Hematopoietic multipotent progenitor cell (in vitro differentiated cells): ENCODE measurements at regions not wholly inside any gene's neighbourhood (a gene's known extent, or its start where the extent isn't known, plus 50 kb on each side); places are given as distances from the start of the nearest gene placed in this dataset.
"Not testable (repeated sequence)": the region's sequence is repeated elsewhere in the genome, so short reads cannot be mapped to it uniquely, and the experiment has no call there.

Experiments used
- DNase-seq, 3 donors: peaks; one replicate each; pipeline ENCODE4 v3.0.0-alpha.2; 2011 to 2015; ENCODE audit warnings: low read depth in 2 of 3, low spot score in 2 of 3

DNA sequence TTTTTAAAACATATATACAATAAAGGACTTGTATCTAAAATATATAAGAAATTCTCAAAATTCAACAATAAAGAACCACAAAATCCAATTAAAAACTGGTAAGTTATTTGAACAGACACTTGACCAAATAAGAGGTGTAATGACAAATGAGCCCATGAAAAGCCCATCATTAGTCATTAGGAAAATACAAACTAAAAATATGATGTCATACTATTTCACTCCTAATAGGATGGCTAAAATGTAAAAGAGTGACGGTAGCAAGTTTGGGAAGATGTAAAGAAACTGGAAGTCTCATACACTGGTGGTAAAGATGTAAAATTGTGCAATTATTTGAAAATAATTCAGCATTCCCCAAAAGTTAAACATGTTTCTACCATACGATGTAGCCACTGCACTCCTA is 1095.3 kb upstream of the CDH8 start:
- no peak for DNase-seq

DNA sequence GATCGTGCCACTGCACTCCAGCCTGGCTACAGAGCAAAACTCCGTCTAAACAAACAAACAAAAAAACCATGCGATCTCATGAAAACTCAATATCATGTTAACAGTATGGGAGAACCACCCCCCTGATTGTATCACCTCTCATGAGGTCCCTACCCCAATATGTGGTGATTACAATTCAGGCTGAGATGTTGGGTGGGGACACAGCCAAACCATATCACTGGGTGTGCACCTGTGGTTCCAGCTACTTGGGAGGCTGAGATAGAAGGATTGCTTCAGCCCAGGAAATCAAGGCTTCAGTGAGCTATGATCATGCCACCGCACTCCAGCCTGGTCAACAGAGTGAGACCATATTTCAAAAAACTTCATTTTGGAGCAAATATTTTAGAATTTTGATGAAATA is 1094.7 kb upstream of the CDH8 start:
- DNase-seq, result no peak

- DNase-seq, result no peak
Measured at GRCh38 chr16:63129411-63130125, 1093.3 kb upstream of the CDH8 start.

DNA sequence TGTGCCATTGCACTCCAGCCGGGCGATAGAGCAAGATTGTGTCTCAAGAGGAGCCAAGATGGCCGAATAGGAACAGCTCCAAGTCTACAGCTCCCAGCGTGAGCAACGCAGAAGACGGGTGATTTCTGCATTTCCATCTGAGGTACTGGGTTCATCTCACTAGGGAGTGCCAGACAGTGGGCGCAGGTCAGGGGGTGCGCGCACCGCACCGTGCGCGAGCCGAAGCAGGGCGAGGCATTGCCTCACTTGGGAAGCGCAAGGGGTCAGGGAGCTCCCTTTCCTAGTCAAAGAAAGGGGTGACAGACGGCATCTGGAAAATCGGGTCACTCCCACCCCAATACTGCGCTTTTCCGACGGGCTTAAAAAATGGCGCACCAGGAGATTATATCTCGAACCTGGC is 1083.7 kb upstream of the CDH8 start:
- not testable (repeated sequence) for DNase-seq

- DNase-seq, result no peak
Measured at GRCh38 chr16:63100082-63100481, 1063.8 kb upstream of the CDH8 start.

GRCh38 chr16:63096857-63097256 is 1060.6 kb upstream of the CDH8 start:
- DNase-seq, result no peak

GRCh38 chr16:63092736-63093135 is 1056.5 kb upstream of the CDH8 start:
- DNase-seq, result no peak

DNA sequence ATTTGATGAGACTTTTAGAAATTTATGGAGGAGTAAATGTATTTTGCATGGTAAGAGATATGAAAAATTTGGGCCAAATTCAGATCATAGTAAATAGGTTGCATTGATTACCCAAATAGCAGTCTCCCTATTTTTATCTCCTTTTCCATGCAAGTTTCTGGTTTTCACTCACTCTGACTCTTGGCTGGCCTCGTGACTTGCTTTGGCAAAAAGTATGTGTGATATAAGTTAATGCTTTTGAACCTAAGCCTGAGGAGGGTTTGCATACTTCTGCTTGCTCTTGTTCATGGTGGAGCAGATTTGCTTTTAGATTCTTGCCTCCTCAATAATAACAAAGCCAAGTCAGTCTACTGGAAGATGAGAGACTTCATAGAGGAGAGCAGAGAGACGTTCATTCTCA is 1045.9 kb upstream of the CDH8 start:
- DNase-seq, result no peak

- DNase-seq, result no peak
Measured at GRCh38 chr16:63080746-63081145, 1044.5 kb upstream of the CDH8 start.

- no peak for DNase-seq
Measured at GRCh38 chr16:63069047-63069446, 1032.8 kb upstream of the CDH8 start.

DNA sequence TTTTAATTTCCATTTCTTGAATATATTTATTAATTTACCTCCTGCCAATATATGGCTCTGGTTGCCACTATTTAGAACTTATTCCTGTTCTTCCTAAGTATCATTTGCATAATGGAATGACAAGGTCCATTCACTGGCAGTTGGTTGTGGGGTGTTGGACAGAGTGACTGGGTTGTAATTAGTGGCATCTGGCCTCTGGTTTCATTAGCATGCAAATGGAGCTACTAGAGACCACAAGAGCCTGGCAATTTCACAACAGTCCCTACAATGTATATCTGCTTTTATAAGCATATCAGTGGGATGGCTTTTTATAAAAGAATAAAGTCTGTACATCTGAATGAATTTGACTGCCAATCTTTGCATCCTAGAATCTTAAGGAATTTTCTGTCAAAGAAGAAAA is 1030.9 kb upstream of the CDH8 start:
- no peak for DNase-seq

DNA sequence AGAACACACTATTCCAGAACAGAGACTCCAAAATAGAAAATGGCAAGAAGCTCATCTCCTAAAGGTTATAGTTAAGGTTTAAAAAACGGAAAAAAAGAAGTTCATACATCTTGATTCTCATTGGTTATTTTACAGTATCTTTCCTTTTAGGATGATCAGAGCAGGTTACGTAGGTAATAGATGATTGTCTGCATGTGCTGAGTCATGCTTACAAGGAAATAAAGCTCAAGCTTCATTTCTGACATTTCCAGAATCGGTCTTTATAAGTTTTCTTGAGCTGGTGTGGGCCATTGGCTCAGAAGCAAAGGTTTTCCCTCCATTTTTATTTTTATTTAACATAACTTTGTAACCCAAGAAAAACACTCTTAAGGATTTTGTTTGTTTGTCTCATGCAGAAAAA is 1030.3 kb upstream of the CDH8 start:
- DNase-seq, result no peak

GRCh38 chr16:63061319-63061718 is 1025.1 kb upstream of the CDH8 start:
- DNase-seq, result no peak

DNA sequence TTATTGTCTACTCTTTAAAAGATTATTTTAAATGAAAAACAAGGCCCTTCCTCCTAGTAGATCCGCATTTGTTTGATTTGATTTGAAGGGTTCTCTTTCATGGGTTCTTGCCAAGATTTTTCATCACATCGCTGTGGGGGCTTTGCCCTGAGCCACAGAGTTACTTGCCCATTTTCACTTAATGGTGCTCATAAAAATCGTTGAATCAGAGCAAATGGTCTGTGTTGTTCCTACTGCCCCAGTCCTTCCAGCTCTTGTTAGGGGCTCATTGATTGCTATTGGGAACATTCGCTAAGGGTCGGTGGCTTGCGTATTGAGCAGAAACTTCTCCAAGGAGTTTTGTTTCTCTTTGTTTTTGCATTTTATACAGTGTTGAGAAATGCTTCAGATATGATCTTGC is 1023.4 kb upstream of the CDH8 start:
- DNase-seq, result no peak

- no peak for DNase-seq
Measured at GRCh38 chr16:63057341-63057740, 1021.1 kb upstream of the CDH8 start.

DNA sequence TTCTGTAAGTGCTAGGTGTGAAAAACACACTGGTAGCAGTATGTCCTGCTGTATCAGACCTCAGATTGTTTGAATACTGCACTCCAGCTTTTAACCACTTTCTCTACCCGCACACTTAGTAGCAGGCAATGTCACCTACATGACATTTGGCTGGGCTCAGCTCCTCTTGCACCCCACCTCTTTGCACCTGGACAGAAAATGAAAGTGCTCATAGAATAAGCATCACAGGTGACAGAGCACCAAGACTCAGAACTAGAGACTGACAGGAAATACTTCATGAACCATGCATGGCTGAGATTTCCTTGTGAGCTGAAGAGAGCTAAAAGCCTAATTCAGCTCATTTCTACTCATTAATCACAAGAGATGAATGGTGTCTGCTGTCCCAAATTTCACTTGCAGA is 1014.2 kb upstream of the CDH8 start:
- DNase-seq, result no peak

GRCh38 chr16:63038397-63039106 is 1002.3 kb upstream of the CDH8 start:
- no peak for DNase-seq

GRCh38 chr16:63037761-63038396 is 1001.6 kb upstream of the CDH8 start:
- DNase-seq, result no peak

DNA sequence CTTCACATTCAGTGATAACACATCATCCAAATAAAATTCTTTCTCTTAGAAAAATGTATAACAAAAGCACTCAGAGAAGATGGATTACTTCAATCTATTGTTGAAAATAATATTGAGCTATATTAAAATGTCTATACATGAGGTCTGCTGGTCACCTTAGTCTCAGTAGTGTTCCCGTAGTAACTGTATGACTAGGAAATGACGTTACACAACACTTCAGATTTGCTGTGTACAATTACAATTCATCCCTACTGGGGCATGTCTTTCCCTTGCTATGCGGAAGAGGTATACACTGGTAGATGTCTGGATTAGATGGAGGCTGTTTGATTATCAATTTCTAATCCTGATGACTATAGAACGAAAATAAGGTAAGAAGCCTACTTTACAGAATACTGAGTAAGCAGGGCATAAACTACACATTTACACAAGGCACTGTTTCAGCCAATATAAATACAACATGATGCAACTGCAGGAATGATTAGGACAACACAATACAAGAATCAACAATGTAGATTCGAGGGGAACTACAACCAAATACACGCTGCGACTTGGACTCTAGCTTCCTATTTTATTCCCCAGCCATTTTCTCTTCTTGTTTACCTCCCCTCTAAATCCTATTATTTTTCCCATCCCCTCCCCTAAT is 982.5 kb upstream of the CDH8 start:
- no peak for DNase-seq

DNA sequence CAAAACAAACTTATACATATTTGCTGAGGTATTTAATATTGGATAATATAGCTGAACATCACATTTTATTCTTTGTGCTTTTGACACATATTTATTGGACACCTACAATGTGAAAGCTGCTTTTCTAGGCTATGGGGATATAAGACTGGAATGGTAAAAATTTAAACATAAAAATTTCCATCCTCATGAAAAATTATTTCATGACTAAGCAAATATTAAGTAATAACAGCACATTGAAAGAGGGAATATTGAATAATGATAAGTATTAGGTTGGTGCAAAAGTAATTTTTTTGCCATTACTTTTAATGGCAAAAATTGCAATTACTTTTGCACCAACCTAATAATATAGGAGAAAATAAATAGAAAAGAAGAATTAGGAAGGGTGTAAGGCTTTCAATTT is 972.5 kb upstream of the CDH8 start:
- no peak for DNase-seq

DNA sequence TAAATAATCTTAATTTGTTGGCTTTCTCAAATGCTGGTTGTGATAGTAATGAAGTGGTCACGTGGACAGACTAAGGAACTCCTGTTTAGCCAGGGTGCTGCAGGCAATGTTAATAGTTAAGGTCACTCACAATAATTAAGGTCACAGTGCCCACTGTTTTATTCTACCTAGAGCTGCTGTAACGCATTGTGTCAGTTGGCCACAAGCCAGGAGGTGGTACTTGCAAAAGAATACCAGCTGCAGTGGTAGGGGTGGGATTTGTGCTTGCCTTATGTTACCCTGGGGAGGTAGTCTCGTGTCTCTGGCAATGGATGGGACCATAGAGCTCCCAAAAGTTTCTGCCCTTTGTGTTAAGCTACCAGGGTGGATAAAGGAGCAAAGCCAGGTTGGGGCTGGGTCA is 969.1 kb upstream of the CDH8 start:
- no peak for DNase-seq

DNA sequence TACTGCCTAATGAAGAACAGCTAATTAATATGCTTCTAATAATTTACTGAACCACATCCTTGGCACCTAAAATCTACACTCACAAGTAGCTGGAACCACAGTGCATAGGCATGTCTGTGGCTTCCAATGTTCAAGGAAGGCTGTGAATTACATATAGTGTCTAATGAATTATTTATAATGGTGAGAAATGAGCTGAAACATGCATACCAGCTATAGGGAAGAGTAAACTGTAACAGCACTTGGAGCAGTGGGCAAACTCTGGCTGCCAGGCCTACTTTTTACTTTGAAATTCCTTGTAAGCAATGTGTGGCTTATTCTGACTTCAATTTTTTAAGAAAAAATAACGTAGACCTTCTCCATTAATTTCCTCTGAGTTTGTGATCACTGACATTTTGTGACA is 953.2 kb upstream of the CDH8 start:
- no peak for DNase-seq
